ENCODE measurements at regions not wholly inside any gene's neighbourhood (a gene's known extent, or its start where the extent isn't known, plus 50 kb on each side); places are given as distances from the start of the nearest gene placed in this dataset.

- H3K4me1 ChIP-seq (ENCODE audit: control insufficient read depth in 1 of 2, extremely low read depth in 1 of 2, insufficient read depth in 2 of 2, low read length in 2 of 2): no peaks in the 10 kb centered on the region
- no peaks in the 10 kb centered on the region for H3K9me3 ChIP-seq
- CTCF ChIA-PET: no interaction called here
- Mint-ChIP-seq H3K27ac (no peak overlapping the region), H3K4me3 (no peak overlapping the region), H3K36me3 (no peaks in the 10 kb centered on the region), H3K9me3 (peaks cover 3 to 21% (median 16%) of the 10 kb centered on the region in 3 donors), H3K27me3 (no peaks in the 10 kb centered on the region), H3K4me1 (no peaks in the 10 kb centered on the region)
- ATAC-seq (replicated peaks in 1 of 4) (no peak), DNase-seq (no peak)
- no peak overlapping the region for H3K27ac ChIP-seq (ENCODE audit: low read length)
- POLR2A ChIA-PET: no interaction called here
- H3K36me3 ChIP-seq (ENCODE audit: control insufficient read depth in 2 of 2, extremely low read depth in 1 of 2, insufficient read depth in 1 of 2, low read length in 1 of 2): no peaks in the 10 kb centered on the region
- H3K4me3 ChIP-seq (ENCODE audit: control insufficient read depth in 1 of 2, extremely low read depth in 1 of 2, low read length in 1 of 2): no peak overlapping the region
- no peaks in the 10 kb centered on the region for H3K27me3 ChIP-seq (replicated peaks in 1 of 2; ENCODE audit: control insufficient read depth in 2 of 2, extremely low read depth in 1 of 2, insufficient read depth in 2 of 2, low read length in 1 of 2)
Observed at GRCh38 chr18:34297287-34297686, 72.6 kb upstream of the NOL4 start.

- H3K4me3 Mint-ChIP-seq: no peak overlapping the region
- H3K27me3 ChIP-seq (replicated peaks in 1 of 2; ENCODE audit: control insufficient read depth in 2 of 2, extremely low read depth in 1 of 2, insufficient read depth in 2 of 2, low read length in 1 of 2): no peaks in the 10 kb centered on the region
- H3K27ac Mint-ChIP-seq: no peak overlapping the region
Observed at GRCh38 chr18:34299828-34300227, 75.1 kb upstream of the NOL4 start.

GRCh38 chr18:34311468-34311867 lies 86.8 kb upstream of the NOL4 start:
- H3K9me3 Mint-ChIP-seq: peaks cover 2 to 17% (median 11%) of the 10 kb centered on the region in 3 donors
- H3K27me3 Mint-ChIP-seq: no peaks in the 10 kb centered on the region
- POLR2A ChIA-PET: no interaction called here

More at GRCh38 chr18:34299828-34300227, 75.1 kb upstream of the NOL4 start:
- H3K4me1 ChIP-seq (ENCODE audit: control insufficient read depth in 1 of 2, extremely low read depth in 1 of 2, insufficient read depth in 2 of 2, low read length in 2 of 2): no peaks in the 10 kb centered on the region
- Mint-ChIP-seq H3K4me1 (no peaks in the 10 kb centered on the region), H3K27me3 (no peaks in the 10 kb centered on the region), H3K9me3 (peaks cover 0 to 27% (median 19%) of the 10 kb centered on the region in 3 donors), H3K36me3 (no peaks in the 10 kb centered on the region)
- no peak for ATAC-seq (replicated peaks in 1 of 4)
- ChIA-PET POLR2A (no interaction called here), CTCF (no interaction called here)
- H3K36me3 ChIP-seq (ENCODE audit: control insufficient read depth in 2 of 2, extremely low read depth in 1 of 2, insufficient read depth in 1 of 2, low read length in 1 of 2): no peaks in the 10 kb centered on the region
- H3K27ac ChIP-seq (ENCODE audit: low read length): no peak overlapping the region
- 78% methylated on average over 3 of the region's 3 CpGs for WGBS (ENCODE audit: insufficient coverage)
- H3K4me3 ChIP-seq (ENCODE audit: control insufficient read depth in 1 of 2, extremely low read depth in 1 of 2, low read length in 1 of 2): no peak overlapping the region
- H3K9me3 ChIP-seq: no peaks in the 10 kb centered on the region
- DNase-seq: no peak

GRCh38 chr18:34314847-34315246 lies 90.1 kb upstream of the NOL4 start:
- CTCF ChIA-PET: no interaction called here
- H3K27ac ChIP-seq (ENCODE audit: low read length): no peak overlapping the region
- H3K27me3 ChIP-seq (replicated peaks in 1 of 2; ENCODE audit: control insufficient read depth in 2 of 2, extremely low read depth in 1 of 2, insufficient read depth in 2 of 2, low read length in 1 of 2): no peaks in the 10 kb centered on the region
- 80% methylated on average over 1 of the region's 4 CpGs for WGBS (ENCODE audit: insufficient coverage)
- Mint-ChIP-seq H3K4me1 (no peaks in the 10 kb centered on the region), H3K4me3 (no peak overlapping the region), H3K9me3 (peaks cover 4 to 9% (median 7%) of the 10 kb centered on the region in 3 donors), H3K27ac (no peak overlapping the region), H3K27me3 (no peaks in the 10 kb centered on the region), H3K36me3 (no peaks in the 10 kb centered on the region)
- H3K4me1 ChIP-seq (ENCODE audit: control insufficient read depth in 1 of 2, extremely low read depth in 1 of 2, insufficient read depth in 2 of 2, low read length in 2 of 2): no peaks in the 10 kb centered on the region
- H3K36me3 ChIP-seq (ENCODE audit: control insufficient read depth in 2 of 2, extremely low read depth in 1 of 2, insufficient read depth in 1 of 2, low read length in 1 of 2): no peaks in the 10 kb centered on the region
- ATAC-seq (replicated peaks in 1 of 4) (no peak), DNase-seq (no peak)
- H3K4me3 ChIP-seq (ENCODE audit: control insufficient read depth in 1 of 2, extremely low read depth in 1 of 2, low read length in 1 of 2): no peak overlapping the region
- POLR2A ChIA-PET: no interaction called here
- no peaks in the 10 kb centered on the region for H3K9me3 ChIP-seq

More at GRCh38 chr18:34311468-34311867, 86.8 kb upstream of the NOL4 start:
- no peak overlapping the region for H3K4me3 Mint-ChIP-seq
- Histone ChIP-seq H3K4me1 (ENCODE audit: control insufficient read depth in 1 of 2, extremely low read depth in 1 of 2, insufficient read depth in 2 of 2, low read length in 2 of 2) (no peaks in the 10 kb centered on the region), H3K36me3 (ENCODE audit: control insufficient read depth in 2 of 2, extremely low read depth in 1 of 2, insufficient read depth in 1 of 2, low read length in 1 of 2) (no peaks in the 10 kb centered on the region), H3K9me3 (no peaks in the 10 kb centered on the region), H3K4me3 (ENCODE audit: control insufficient read depth in 1 of 2, extremely low read depth in 1 of 2, low read length in 1 of 2) (no peak overlapping the region), H3K27ac (ENCODE audit: low read length) (no peak overlapping the region), H3K27me3 (replicated peaks in 1 of 2; ENCODE audit: control insufficient read depth in 2 of 2, extremely low read depth in 1 of 2, insufficient read depth in 2 of 2, low read length in 1 of 2) (no peaks in the 10 kb centered on the region)
- CTCF ChIA-PET: no interaction called here
- DNase-seq: no peak
- H3K36me3 Mint-ChIP-seq: no peaks in the 10 kb centered on the region
- no peak overlapping the region for H3K27ac Mint-ChIP-seq
- WGBS (ENCODE audit: insufficient coverage): no CpG with 5 or more reads among the region's 1 CpG
- no peaks in the 10 kb centered on the region for H3K4me1 Mint-ChIP-seq
- ATAC-seq (replicated peaks in 1 of 4): no peak

- H3K4me1 Mint-ChIP-seq: no peaks in the 10 kb centered on the region
- Histone ChIP-seq H3K4me1 (ENCODE audit: control insufficient read depth in 1 of 2, extremely low read depth in 1 of 2, insufficient read depth in 2 of 2, low read length in 2 of 2) (no peaks in the 10 kb centered on the region), H3K36me3 (ENCODE audit: control insufficient read depth in 2 of 2, extremely low read depth in 1 of 2, insufficient read depth in 1 of 2, low read length in 1 of 2) (no peaks in the 10 kb centered on the region), H3K27ac (ENCODE audit: low read length) (no peak overlapping the region), H3K9me3 (no peaks in the 10 kb centered on the region), H3K27me3 (replicated peaks in 1 of 2; ENCODE audit: control insufficient read depth in 2 of 2, extremely low read depth in 1 of 2, insufficient read depth in 2 of 2, low read length in 1 of 2) (no peaks in the 10 kb centered on the region), H3K4me3 (ENCODE audit: control insufficient read depth in 1 of 2, extremely low read depth in 1 of 2, low read length in 1 of 2) (no peak overlapping the region)
- no peaks in the 10 kb centered on the region for H3K27me3 Mint-ChIP-seq
- 96% methylated on average over 3 of the region's 6 CpGs for WGBS (ENCODE audit: insufficient coverage)
- peaks cover 4 to 9% (median 7%) of the 10 kb centered on the region in 3 donors for H3K9me3 Mint-ChIP-seq
- no peaks in the 10 kb centered on the region for H3K36me3 Mint-ChIP-seq
- POLR2A ChIA-PET: no interaction called here
- no peak overlapping the region for H3K27ac Mint-ChIP-seq
- CTCF ChIA-PET: no interaction called here
- ATAC-seq (replicated peaks in 1 of 4): no peak
- DNase-seq: no peak
- no peak overlapping the region for H3K4me3 Mint-ChIP-seq
Observed at GRCh38 chr18:34315591-34316352, 91.1 kb upstream of the NOL4 start.

GRCh38 chr18:34320267-34320666 lies 95.6 kb upstream of the NOL4 start:
- DNase-seq: no peak
- CTCF ChIA-PET: interaction anchor here in 1 of 2 donors (0.6 kb wide), 1 partner anchor 463 kb away, joined by 3 read pairs; no protein-coding TSS in a partner anchor
- H3K9me3 Mint-ChIP-seq: peaks cover 0 to 3% (median 2%) of the 10 kb centered on the region in 3 donors

More at GRCh38 chr18:34320267-34320666, 95.6 kb upstream of the NOL4 start:
- ATAC-seq (replicated peaks in 1 of 4): no peak
- POLR2A ChIA-PET: no interaction called here
- Histone ChIP-seq H3K27me3 (replicated peaks in 1 of 2; ENCODE audit: control insufficient read depth in 2 of 2, extremely low read depth in 1 of 2, insufficient read depth in 2 of 2, low read length in 1 of 2) (no peaks in the 10 kb centered on the region), H3K4me3 (ENCODE audit: control insufficient read depth in 1 of 2, extremely low read depth in 1 of 2, low read length in 1 of 2) (no peak overlapping the region), H3K9me3 (no peaks in the 10 kb centered on the region), H3K36me3 (ENCODE audit: control insufficient read depth in 2 of 2, extremely low read depth in 1 of 2, insufficient read depth in 1 of 2, low read length in 1 of 2) (no peaks in the 10 kb centered on the region), H3K4me1 (ENCODE audit: control insufficient read depth in 1 of 2, extremely low read depth in 1 of 2, insufficient read depth in 2 of 2, low read length in 2 of 2) (no peaks in the 10 kb centered on the region), H3K27ac (ENCODE audit: low read length) (no peak overlapping the region)
- H3K4me1 Mint-ChIP-seq: no peaks in the 10 kb centered on the region
- H3K4me3 Mint-ChIP-seq: no peak overlapping the region
- 80% methylated on average over 1 of the region's 2 CpGs for WGBS (ENCODE audit: insufficient coverage)
- no peak overlapping the region for H3K27ac Mint-ChIP-seq
- no peaks in the 10 kb centered on the region for H3K36me3 Mint-ChIP-seq
- no peaks in the 10 kb centered on the region for H3K27me3 Mint-ChIP-seq

All from T-cell (primary cell).